ENCODE measurements at regions not wholly inside any gene's neighbourhood (a gene's known extent, or its start where the extent isn't known, plus 50 kb on each side); places are given as distances from the start of the nearest gene placed in this dataset.
A peak's percentile ranks its signal among the peaks of the same experiment; 100 is the strongest.

GRCh38 chr9:110142868-110143481 lies 65.0 kb downstream of the C9orf152 start:
- H3K4me1 ChIP-seq, result peaks cover 0 to 9% of the 10 kb centered on the region in 2 donors
- peak overlapping the region in 1 of 2 donors; percentile 29 for H3K27ac ChIP-seq
- no peak overlapping the region for H3K4me3 ChIP-seq
- H3K36me3 ChIP-seq, result no peaks in the 10 kb centered on the region
- DNase-seq (ENCODE audit: low spot score in 2 of 2), result no peak
- intact Hi-C loops (cut with DNase I; ENCODE audit: low total_unique reads), result no loop called here
- no peaks in the 10 kb centered on the region for H3K27me3 ChIP-seq
- TF ChIP-seq, protein P1, sequence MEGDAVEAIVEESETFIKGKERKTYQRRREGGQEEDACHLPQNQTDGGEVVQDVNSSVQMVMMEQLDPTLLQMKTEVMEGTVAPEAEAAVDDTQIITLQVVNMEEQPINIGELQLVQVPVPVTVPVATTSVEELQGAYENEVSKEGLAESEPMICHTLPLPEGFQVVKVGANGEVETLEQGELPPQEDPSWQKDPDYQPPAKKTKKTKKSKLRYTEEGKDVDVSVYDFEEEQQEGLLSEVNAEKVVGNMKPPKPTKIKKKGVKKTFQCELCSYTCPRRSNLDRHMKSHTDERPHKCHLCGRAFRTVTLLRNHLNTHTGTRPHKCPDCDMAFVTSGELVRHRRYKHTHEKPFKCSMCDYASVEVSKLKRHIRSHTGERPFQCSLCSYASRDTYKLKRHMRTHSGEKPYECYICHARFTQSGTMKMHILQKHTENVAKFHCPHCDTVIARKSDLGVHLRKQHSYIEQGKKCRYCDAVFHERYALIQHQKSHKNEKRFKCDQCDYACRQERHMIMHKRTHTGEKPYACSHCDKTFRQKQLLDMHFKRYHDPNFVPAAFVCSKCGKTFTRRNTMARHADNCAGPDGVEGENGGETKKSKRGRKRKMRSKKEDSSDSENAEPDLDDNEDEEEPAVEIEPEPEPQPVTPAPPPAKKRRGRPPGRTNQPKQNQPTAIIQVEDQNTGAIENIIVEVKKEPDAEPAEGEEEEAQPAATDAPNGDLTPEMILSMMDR (IDR thresholded peaks at IDR 0.05), result no peak
- no peak for TF ChIP-seq POLR2A (IDR thresholded peaks at IDR 0.05)
- TF ChIP-seq POLR2AphosphoS5 (IDR thresholded peaks at IDR 0.05), result no peak
- no peaks in the 10 kb centered on the region for H3K9me3 ChIP-seq

DNA sequence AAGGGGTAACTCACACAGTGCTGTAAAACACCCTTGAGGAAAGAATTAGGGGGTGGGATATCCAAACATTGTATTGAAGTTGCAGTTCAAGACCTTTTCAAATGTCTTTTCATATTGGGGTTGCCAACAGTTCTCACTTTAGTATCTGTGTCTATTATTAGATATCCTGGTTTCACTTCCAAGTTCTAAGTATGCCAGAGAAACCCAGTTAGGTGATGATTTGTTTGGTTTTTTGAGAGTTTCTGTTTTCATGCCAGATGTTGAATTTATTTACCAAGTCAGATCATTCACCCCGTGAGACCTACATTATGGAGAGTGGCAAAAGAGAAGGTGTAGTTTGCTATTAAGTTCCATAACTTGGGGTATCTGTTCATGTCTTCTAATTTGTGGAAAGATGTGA lies 64.5 kb downstream of the C9orf152 start:
- TF ChIP-seq POLR2A (IDR thresholded peaks at IDR 0.05), result no peak
- TF ChIP-seq, protein P1 (IDR thresholded peaks at IDR 0.05), result no peak
- H3K27ac ChIP-seq, result peak overlapping the region; percentile 1 to 19
- peaks cover 0 to 11% of the 10 kb centered on the region in 2 donors for H3K4me1 ChIP-seq
- no peak overlapping the region for H3K4me3 ChIP-seq
- H3K9me3 ChIP-seq, result no peaks in the 10 kb centered on the region
- intact Hi-C loops (cut with DNase I; ENCODE audit: low total_unique reads), result no loop called here
- no peaks in the 10 kb centered on the region for H3K27me3 ChIP-seq
- no peaks in the 10 kb centered on the region for H3K36me3 ChIP-seq
- no peak for DNase-seq (ENCODE audit: low spot score in 2 of 2)

DNA sequence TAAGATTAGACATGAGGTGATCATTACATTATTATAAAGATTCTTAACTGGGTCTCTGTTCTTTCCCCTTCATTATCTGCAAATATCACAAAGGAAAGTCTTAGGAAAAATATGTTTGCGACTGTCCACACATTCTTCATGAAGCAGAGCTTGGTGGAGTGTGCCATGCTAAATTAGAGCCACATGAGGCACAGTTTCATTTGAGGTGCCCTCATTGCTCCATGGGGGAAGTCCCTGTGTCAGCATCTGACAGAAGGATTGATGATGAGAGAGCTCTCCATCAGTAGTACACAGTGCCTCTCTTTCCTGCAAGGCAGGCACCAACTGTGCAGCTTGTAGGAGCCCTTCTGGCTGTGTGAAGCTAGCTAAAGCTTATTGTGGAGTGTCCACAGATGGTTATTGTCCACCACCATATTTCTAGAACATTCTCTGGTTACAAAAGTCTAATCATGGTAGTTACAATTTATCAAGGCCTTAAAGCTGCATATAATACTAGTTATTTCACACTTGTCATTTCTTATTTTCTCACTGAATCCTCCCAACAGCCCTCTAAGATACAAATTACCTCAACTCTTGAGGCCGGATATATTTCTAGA lies 63.9 kb downstream of the C9orf152 start:
- TF ChIP-seq, protein P1 (IDR thresholded peaks at IDR 0.05), result no peak
- Histone ChIP-seq H3K4me3 (no peak overlapping the region), H3K9me3 (no peaks in the 10 kb centered on the region), H3K36me3 (no peaks in the 10 kb centered on the region), H3K4me1 (peaks cover 0 to 11% of the 10 kb centered on the region in 2 donors), H3K27ac (peak overlapping the region; percentile 1 to 19), H3K27me3 (no peaks in the 10 kb centered on the region)
- intact Hi-C loops (cut with DNase I; ENCODE audit: low total_unique reads), result no loop called here
- DNase-seq (ENCODE audit: low spot score in 2 of 2), result no peak

DNA sequence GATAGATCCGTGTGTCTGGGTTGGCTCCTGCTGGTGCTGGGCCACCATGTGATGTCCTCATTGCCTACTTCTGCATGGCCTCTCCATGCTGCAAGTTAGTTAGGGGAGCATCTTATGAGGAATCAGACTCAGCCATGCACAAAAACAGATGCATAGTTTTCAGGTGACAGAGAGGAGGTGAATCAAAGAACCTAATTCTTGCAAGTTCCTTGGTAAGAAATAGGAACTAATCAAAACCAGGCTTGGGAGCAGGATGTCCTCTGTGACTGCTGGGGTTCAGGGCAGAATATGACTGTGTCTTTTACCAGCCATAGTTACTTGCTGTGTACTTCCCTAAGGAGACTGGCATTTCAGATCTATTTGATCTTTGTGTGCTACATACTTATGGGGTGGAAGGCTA lies 61.6 kb downstream of the C9orf152 start:
- intact Hi-C loops (cut with DNase I; ENCODE audit: low total_unique reads), result no loop called here
- Histone ChIP-seq H3K9me3 (no peaks in the 10 kb centered on the region), H3K27me3 (no peaks in the 10 kb centered on the region), H3K27ac (no peak overlapping the region), H3K36me3 (no peaks in the 10 kb centered on the region), H3K4me1 (peaks cover 0 to 4% of the 10 kb centered on the region in 2 donors), H3K4me3 (no peak overlapping the region)
- DNase-seq (ENCODE audit: low spot score in 2 of 2), result no peak
- TF ChIP-seq, protein P1 (IDR thresholded peaks at IDR 0.05), result no peak
- TF ChIP-seq POLR2AphosphoS5 (IDR thresholded peaks at IDR 0.05) (no peak), POLR2A (IDR thresholded peaks at IDR 0.05) (no peak)

- Histone ChIP-seq H3K4me3 (peak overlapping the region in 1 of 3 donors; percentile 41), H3K36me3 (no peaks in the 10 kb centered on the region), H3K27ac (peak overlapping the region; percentile 64 to 68), H3K27me3 (no peaks in the 10 kb centered on the region), H3K9me3 (no peaks in the 10 kb centered on the region), H3K4me1 (peaks cover 0 to 4% of the 10 kb centered on the region in 2 donors)
- TF ChIP-seq POLR2A (IDR thresholded peaks at IDR 0.05) (no peak), POLR2AphosphoS5 (IDR thresholded peaks at IDR 0.05) (no peak)
- TF ChIP-seq, protein P1 (IDR thresholded peaks at IDR 0.05), result no peak
- no peak for DNase-seq (ENCODE audit: low spot score in 2 of 2)
- intact Hi-C loops (cut with DNase I; ENCODE audit: low total_unique reads), result no loop called here
Measured at GRCh38 chr9:110148384-110148783, 59.6 kb downstream of the C9orf152 start.
